SKM-1 (cell line): ENCODE measurements at regions not wholly inside any gene's neighbourhood (a gene's known extent, or its start where the extent isn't known, plus 50 kb on each side); places are given as distances from the start of the nearest gene placed in this dataset.
"Not testable (repeated sequence)": the region's sequence is repeated elsewhere in the genome, so short reads cannot be mapped to it uniquely, and the experiment has no call there.

Source experiments
- DNase-seq: peaks from one replicate; lab custom pipeline; 2025; ENCODE audit not compliant: unreplicated experiment; lab: John Stamatoyannopoulos, UW

GRCh38 chr7:91668217-91668616, 212.3 kb downstream of the MTERF1 start:
- no peak for DNase-seq

DNA sequence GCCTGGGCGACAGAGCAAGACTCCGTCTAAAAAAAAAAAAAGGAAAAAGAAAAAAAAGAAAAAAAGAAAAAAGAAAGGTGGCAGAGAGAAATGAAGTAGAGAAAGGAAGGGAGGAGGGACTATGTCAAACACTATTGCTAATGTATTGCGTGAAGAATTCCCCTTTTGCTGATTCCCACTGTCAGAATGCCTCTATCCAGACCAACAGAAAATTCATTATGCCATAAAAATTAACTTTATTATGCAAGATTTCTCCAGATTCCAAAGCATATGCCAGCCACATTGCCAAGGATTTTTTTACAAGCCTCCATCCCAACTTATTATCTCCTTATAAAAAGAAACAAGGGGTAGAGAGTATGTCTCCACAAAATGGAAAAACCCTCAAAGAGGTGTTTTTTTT, 209.3 kb downstream of the MTERF1 start:
- no peak for DNase-seq

GRCh38 chr7:91674470-91674869, 206.0 kb downstream of the MTERF1 start:
- DNase-seq = no peak

- no peak for DNase-seq
These were observed 198.8 kb downstream of the MTERF1 start for GRCh38 chr7:91681718-91682117.

GRCh38 chr7:91683823-91684222, 196.7 kb downstream of the MTERF1 start:
- no peak for DNase-seq

DNA sequence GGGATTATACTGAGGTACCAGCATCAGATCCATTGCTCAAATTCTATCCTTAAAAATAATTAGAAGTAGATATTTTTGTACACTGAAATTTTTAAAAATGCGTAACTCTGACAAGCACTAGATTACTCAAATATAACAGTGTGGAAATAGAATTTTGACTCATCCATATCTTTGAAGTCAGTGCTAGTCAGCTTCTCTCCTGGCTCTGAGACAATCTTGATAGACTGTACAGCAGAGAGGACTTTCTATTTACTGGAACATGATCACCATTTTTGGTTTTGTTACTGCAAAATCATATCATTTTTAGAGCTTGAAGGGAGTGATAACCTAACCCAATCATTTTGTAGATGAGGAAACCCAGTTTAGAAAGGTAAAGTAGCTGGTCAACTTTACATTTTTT, 195.0 kb downstream of the MTERF1 start:
- DNase-seq = no peak

- DNase-seq = no peak
These were observed 189.9 kb downstream of the MTERF1 start for GRCh38 chr7:91690541-91691070.

DNA sequence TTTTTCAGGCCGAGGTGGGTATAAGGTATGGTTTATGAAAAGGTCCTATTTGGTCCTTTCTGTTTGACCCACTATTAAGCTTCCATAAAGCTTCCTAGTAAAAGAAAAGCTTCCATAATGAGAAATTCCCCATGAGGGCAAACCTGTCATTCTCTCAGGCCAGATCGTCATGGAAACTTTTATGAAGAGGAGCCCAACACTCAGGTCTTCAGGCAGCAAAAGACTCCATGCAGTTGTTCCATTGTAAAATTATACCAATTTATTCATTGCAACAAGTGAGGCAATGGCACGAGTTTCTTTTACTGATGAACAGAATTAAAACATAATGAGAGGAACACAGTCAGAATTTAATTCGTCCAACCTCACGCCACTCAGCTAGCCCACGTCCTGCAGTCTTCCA, 188.6 kb downstream of the MTERF1 start:
- no peak for DNase-seq

GRCh38 chr7:91692800-91693199, 187.7 kb downstream of the MTERF1 start:
- no peak for DNase-seq

DNA sequence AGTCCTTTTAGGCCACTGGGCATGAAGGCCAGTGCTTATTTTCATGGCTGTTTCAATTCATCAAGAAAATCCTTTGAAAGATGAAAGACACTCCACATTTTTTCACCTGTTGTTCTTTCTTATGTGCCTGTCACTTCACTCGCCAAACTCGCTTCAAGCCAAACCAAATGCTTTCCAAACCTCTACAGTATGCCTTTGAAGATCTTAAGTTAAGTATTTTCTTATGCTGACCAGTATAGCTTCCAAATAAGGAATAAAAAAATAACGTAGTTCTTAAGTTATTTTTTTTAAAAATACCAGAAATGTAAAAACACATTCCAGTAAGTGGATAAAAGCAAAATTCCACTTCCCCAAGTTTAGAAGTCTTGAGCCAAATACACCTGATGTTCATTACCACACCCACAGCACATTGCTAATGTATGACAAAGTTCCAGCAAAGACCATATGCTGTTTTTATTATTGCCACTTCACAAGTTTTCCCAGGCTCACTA, 186.1 kb downstream of the MTERF1 start:
- DNase-seq = no peak

GRCh38 chr7:91710881-91711280, 169.6 kb downstream of the MTERF1 start:
- DNase-seq = no peak

GRCh38 chr7:91713669-91714068, 166.8 kb downstream of the MTERF1 start:
- DNase-seq = no peak

DNA sequence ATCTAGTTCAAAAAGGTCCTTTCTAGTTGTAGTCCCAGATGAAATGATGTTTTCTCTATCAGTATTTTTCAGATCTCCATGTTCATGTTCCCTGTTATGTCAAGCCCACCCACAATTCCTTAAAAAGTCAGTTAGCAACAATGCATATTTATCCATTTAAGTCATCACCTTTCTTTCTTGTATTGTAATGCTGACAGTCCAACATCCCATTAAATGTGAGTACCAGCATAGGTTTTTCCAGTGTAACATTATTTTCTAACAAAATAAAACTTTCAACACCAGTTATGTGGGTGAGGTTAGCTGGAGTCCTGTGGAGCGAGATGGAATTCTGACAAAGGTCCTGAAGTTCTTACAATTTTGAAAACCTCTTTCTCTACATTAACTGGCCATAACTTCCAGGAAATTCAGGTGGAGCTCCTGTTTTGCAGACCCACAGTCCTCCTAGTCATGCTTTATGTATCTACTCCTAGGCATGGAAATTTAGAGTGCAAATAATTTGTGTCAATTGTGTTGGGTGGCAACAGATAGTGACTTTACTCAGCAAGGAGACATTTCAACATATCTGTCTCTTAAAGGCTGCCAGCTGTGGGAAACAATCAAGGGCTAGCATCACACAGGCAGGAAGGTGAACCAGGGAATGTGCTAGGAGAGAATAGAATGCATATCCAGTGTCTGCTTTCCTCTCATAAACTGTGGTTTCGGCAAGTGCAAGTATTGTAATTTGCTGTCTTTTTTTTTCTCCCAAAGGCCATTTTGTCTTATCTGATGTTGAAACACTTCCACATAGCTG, 162.6 kb downstream of the MTERF1 start:
- no peak for DNase-seq

DNA sequence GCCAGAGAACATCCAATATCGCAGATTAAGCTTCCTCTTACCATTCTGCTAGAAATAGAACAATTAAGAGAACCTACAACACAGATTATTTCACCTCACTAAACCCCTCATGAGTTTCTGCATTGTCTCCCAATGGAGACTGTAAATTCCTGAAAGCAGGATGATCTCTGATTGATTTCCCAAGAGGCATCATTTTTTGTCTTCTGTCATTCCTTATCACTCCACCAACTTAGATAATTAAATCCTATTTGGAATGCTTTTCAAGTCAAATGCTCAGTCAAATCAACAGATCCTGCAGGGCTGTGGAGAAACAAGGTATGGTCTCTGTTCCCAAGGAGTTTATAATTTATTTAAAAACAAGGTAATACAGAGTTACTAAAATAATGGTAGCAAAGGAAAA, 161.5 kb downstream of the MTERF1 start:
- no peak for DNase-seq

- DNase-seq = no peak
These were observed 160.1 kb downstream of the MTERF1 start for GRCh38 chr7:91720260-91720937.

- DNase-seq = no peak
These were observed 157.7 kb downstream of the MTERF1 start for GRCh38 chr7:91722831-91723230.

GRCh38 chr7:91729046-91729445, 151.5 kb downstream of the MTERF1 start:
- DNase-seq = not testable (repeated sequence)

DNA sequence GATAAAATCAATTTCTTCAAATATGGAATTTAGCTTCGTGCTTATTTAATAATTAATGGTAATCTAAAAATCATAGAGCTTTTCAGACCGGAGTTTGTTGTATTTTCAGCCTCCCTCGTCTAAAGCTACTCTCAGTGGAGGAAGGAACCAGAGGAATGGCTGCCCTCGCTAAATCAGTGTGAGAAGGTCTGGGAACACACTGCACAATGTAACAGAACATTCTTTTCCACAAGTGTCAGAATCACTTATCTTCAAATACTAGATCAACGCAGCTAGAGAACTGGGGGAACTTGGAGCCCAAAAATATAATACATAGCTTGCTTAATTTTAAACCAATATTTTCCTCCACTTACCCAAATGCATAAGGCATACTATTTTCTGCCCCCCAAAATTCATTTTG, 148.5 kb downstream of the MTERF1 start:
- DNase-seq = no peak

- DNase-seq = no peak
These were observed 131.1 kb downstream of the MTERF1 start for GRCh38 chr7:91749418-91749817.

- DNase-seq = no peak
These were observed 130.4 kb downstream of the MTERF1 start for GRCh38 chr7:91750091-91750490.

DNA sequence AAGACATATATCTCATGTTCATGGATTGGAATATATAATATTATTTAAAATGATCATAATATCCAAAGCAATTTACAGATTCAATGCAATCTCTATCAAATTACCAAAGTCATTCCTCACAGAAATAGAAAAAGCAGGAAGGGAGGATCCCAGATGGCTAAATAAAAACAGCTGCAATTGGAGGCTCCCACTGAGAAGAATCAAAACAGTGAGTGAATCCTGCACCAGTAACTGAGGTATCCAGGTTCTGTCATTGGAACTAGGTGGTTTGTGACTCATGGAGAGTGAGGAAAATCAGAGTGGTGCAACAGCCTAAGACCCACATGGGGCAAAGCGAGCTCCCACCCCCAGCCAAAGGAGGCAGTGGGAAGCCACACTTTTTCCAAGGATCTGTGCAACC, 128.4 kb downstream of the MTERF1 start:
- DNase-seq = no peak

DNA sequence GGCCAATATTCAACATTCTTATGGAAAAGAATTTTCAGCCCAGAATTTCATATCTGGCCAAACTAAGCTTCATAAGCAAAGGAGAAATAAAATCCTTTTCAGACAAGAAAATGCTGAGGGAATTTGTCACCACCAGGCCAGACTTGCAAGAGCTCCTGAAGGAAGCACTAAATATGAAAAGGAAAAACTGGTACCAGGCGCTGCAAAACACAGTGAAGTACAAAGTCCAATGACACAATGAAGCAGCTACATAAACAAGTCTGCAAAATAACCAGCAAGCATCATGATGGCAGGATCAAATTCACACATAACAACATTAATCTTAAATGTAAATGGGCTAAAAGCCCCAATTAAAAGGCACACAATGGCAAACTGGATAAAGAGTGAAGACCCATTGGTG, 126.2 kb downstream of the MTERF1 start:
- not testable (repeated sequence) for DNase-seq
